Ishikawa (cell line): ENCODE measurements at regions not wholly inside any gene's neighbourhood (a gene's known extent, or its start where the extent isn't known, plus 50 kb on each side); places are given as distances from the start of the nearest gene placed in this dataset.

Experiments used
- CEBPB ChIP-seq: IDR thresholded peaks from 2 replicates; pipeline ENCODE4 v1.6.1; 2012
- CREB1 ChIP-seq: IDR thresholded peaks from 2 replicates; pipeline ENCODE4 v1.6.1; 2012; ENCODE audit warnings: low read depth
- EGR1 ChIP-seq: IDR thresholded peaks from 2 replicates; pipeline ENCODE4 v1.6.1; 2012
- EP300 ChIP-seq: IDR thresholded peaks from 2 replicates; pipeline ENCODE4 v1.6.1; 2012; ENCODE audit warnings: borderline replicate concordance
- FOXM1 ChIP-seq: IDR thresholded peaks from 2 replicates; pipeline ENCODE4 v1.6.1; 2012; ENCODE audit warnings: low read depth, borderline replicate concordance
- NFIC ChIP-seq: IDR thresholded peaks from 2 replicates; pipeline ENCODE4 v1.6.1; 2012
- RAD21 ChIP-seq: IDR thresholded peaks from 2 replicates; pipeline ENCODE4 v1.6.1; 2012; ENCODE audit warnings: low read depth
- TAF1 ChIP-seq: IDR thresholded peaks from 2 replicates; pipeline ENCODE4 v1.6.1; 2012; ENCODE audit warnings: low read depth, mild to moderate bottlenecking
- TCF12 ChIP-seq: IDR thresholded peaks from 2 replicates; pipeline ENCODE4 v1.6.1; 2012; ENCODE audit warnings: low read depth
- TEAD4 ChIP-seq: IDR thresholded peaks from 2 replicates; pipeline ENCODE4 v1.6.1; 2012
- YY1 ChIP-seq: IDR thresholded peaks from 2 replicates; pipeline ENCODE4 v1.6.1; 2012; ENCODE audit warnings: low read depth
- ZBTB7A ChIP-seq: IDR thresholded peaks from 2 replicates; pipeline ENCODE4 v1.6.1; 2012; ENCODE audit warnings: low read depth
- TF ChIP-seq, protein P1 (sequence below): IDR thresholded peaks from 2 replicates; pipeline ENCODE4 v1.6.1; 2012
- TF ChIP-seq, protein P2 (sequence below): IDR thresholded peaks from 2 replicates; pipeline ENCODE4 v1.6.1; 2012; ENCODE audit warnings: low read depth, mild to moderate bottlenecking
- TF ChIP-seq, protein P3 (sequence below): IDR thresholded peaks from 2 replicates; pipeline ENCODE4 v1.6.1; 2012

DNA sequence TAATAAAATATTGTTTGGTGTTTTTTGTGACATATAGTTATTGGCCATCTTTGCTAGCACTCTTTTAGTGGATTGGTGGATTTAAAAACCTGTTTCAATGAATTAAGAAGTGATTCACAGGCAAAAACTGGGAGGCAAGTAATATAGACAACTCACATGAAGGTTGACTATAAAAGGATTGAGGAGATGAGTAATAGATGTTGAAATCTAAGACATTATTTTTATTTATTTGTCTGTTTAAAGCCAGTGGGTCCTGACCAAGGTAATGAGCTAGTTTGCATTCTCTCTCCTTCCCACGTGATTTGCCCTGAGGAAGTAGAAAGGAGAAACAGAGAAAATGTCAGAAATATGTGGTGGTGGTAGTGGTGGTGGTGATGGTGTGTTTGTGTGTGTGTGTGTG is 351.5 kb upstream of the ZP4 start:
- TF ChIP-seq EGR1 (no peak), FOXM1 (no peak), TCF12 (no peak), RAD21 (no peak), NFIC (no peak), TAF1 (no peak), ZBTB7A (no peak), TEAD4 (no peak), CREB1 (no peak), EP300 (no peak), CEBPB (no peak), YY1 (no peak)
- TF ChIP-seq, protein P1, sequence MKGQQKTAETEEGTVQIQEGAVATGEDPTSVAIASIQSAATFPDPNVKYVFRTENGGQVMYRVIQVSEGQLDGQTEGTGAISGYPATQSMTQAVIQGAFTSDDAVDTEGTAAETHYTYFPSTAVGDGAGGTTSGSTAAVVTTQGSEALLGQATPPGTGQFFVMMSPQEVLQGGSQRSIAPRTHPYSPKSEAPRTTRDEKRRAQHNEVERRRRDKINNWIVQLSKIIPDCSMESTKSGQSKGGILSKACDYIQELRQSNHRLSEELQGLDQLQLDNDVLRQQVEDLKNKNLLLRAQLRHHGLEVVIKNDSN, result no peak
- TF ChIP-seq, protein P2, sequence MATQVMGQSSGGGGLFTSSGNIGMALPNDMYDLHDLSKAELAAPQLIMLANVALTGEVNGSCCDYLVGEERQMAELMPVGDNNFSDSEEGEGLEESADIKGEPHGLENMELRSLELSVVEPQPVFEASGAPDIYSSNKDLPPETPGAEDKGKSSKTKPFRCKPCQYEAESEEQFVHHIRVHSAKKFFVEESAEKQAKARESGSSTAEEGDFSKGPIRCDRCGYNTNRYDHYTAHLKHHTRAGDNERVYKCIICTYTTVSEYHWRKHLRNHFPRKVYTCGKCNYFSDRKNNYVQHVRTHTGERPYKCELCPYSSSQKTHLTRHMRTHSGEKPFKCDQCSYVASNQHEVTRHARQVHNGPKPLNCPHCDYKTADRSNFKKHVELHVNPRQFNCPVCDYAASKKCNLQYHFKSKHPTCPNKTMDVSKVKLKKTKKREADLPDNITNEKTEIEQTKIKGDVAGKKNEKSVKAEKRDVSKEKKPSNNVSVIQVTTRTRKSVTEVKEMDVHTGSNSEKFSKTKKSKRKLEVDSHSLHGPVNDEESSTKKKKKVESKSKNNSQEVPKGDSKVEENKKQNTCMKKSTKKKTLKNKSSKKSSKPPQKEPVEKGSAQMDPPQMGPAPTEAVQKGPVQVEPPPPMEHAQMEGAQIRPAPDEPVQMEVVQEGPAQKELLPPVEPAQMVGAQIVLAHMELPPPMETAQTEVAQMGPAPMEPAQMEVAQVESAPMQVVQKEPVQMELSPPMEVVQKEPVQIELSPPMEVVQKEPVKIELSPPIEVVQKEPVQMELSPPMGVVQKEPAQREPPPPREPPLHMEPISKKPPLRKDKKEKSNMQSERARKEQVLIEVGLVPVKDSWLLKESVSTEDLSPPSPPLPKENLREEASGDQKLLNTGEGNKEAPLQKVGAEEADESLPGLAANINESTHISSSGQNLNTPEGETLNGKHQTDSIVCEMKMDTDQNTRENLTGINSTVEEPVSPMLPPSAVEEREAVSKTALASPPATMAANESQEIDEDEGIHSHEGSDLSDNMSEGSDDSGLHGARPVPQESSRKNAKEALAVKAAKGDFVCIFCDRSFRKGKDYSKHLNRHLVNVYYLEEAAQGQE, result no peak
- TF ChIP-seq, protein P3, sequence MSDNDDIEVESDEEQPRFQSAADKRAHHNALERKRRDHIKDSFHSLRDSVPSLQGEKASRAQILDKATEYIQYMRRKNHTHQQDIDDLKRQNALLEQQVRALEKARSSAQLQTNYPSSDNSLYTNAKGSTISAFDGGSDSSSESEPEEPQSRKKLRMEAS, result no peak

DNA sequence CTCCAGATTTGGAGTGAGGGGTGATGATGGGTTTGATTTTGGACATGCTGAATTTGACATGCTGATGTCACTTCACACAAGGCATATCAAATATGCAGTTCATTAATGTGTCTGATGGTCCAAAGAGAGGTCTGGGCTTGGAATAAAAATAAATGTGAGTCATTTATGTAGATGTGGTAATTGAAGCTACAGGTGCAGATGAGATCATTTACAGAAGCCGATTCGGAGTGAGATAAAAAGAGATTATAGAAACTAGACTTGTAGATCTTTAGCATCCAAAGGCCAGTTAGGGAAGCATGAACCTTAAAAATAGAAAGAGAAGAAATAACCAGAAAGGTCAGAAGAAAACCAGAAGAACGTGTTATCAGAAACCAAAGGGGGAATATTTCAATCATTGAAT is 350.9 kb upstream of the ZP4 start:
- no peak for TF ChIP-seq EGR1
- no peak for TF ChIP-seq CREB1
- TF ChIP-seq, protein P2, result no peak
- TF ChIP-seq CEBPB, result no peak
- TF ChIP-seq RAD21, result no peak
- no peak for TF ChIP-seq EP300

DNA sequence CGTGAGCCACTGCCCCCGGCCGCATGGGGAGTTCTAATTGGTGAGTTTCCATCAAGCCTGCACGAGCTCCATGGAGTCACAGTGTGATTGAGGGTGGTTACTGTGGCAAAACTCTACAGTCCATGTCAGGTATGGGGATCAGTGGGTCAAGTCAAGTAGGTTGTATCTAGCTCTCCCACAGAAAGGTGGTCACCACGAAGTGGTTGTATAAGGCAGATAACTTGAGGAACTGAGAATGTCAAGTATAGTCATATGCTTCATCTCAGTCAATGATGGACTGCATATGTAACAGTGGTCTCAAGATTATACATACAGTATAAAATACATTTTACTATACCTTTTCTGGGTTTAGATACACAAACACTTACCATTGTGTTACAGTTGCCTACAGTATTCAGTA is 348.6 kb upstream of the ZP4 start:
- no peak for TF ChIP-seq TEAD4
- TF ChIP-seq, protein P2, result no peak
- TF ChIP-seq NFIC, result no peak
- no peak for TF ChIP-seq FOXM1
- TF ChIP-seq RAD21, result no peak
- no peak for TF ChIP-seq TAF1

DNA sequence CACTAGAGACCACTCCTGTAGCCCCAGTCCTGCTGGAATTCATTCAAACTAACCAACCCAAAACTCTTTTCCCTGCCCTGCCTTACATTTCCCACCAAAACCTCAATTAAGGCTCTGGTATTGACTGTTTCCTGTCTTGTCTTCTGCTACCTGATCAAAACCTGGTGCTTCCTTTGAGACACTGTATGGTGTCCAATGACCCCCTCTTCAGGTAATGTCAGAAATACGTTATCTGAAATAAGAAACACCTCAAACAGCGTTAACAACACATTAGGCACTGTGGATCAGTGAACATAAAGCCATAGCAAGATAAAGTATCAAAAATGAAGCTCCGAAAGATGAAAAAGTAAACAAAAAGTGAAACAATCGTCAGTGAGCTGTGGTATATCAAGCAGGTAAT is 343.2 kb upstream of the ZP4 start:
- TF ChIP-seq TAF1 (no peak), YY1 (no peak), RAD21 (no peak), NFIC (no peak), CEBPB (no peak), EP300 (no peak), FOXM1 (no peak), CREB1 (no peak)
- TF ChIP-seq, protein P3, result no peak
- TF ChIP-seq, protein P1, result no peak

DNA sequence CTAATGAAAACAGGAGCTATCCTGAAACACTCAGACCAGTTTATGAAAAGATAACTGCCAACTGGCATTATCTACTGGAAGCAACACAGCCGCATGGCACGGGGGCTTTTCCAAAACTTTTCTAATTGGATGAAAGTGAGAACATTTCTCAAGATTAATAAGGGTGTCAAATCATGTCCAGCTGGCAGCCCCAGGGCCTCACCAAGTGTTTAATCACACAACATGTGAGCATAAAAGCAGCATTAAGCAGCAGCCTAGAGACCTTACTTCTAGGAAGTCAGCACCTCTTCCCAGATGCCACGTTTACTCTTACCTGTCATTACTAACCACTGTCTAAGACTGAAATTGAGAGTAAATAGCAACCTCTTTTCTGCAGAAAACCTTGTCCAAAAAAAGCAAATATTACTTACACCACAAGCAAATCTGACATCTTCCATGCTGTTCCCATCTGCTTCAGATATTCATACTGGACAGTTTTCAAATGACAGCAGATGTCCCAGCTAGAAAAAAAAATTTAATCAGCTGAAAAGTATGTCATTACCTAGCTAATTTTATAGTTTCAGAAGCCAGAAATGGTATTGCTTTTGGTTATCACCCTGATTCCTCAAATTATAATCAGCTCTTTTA is 341.5 kb upstream of the ZP4 start:
- no peak for TF ChIP-seq EP300
- TF ChIP-seq YY1, result no peak
- TF ChIP-seq FOXM1, result no peak
- TF ChIP-seq, protein P3, result no peak
- no peak for TF ChIP-seq NFIC
- no peak for TF ChIP-seq ZBTB7A
- TF ChIP-seq TAF1, result no peak
- no peak for TF ChIP-seq RAD21
- TF ChIP-seq TCF12, result no peak
- TF ChIP-seq CEBPB, result no peak
- TF ChIP-seq, protein P2, result no peak
- no peak for TF ChIP-seq EGR1
- TF ChIP-seq TEAD4, result no peak
- TF ChIP-seq, protein P1, result no peak
- TF ChIP-seq CREB1, result no peak
